Stimulated activated CD4-positive, alpha-beta T cell treated with anti-CD3 and anti-CD28 coated beads, Interleukin-4, amount 100 ng/mL, for 24 hours (primary cell): ENCODE measurements at regions not wholly inside any gene's neighbourhood (a gene's known extent, or its start where the extent isn't known, plus 50 kb on each side); places are given as distances from the start of the nearest gene placed in this dataset.

Experiments used
- DNase-seq: peaks from one replicate; pipeline ENCODE4 v3.0.0-alpha.2; 2020

DNA sequence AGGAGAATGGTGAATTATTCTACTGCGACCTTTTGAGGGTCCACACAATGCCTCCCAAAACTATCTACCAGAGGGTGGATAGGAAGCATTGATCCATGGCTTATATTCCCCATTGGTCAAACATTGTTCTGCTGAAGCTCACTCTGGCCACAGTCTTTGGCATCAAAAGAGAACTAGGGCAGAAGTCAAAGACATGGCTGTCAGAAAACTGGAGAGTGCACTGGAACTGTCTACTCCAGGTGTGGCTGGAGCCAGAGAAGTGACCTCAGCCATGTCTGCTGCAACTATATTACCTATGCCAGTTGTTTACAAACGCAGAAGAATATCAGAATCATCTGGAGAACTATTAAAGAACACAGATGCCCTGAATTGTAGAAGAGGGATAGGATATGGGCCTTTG, 238.7 kb upstream of the USP25 start:
- no peak for DNase-seq

GRCh38 chr21:15493646-15494045, 236.1 kb upstream of the USP25 start:
- no peak for DNase-seq

- DNase-seq = no peak
These were observed 235.3 kb upstream of the USP25 start for GRCh38 chr21:15494481-15494880.

GRCh38 chr21:15495965-15496364, 233.8 kb upstream of the USP25 start:
- no peak for DNase-seq

GRCh38 chr21:15496911-15497310, 232.9 kb upstream of the USP25 start:
- no peak for DNase-seq

DNA sequence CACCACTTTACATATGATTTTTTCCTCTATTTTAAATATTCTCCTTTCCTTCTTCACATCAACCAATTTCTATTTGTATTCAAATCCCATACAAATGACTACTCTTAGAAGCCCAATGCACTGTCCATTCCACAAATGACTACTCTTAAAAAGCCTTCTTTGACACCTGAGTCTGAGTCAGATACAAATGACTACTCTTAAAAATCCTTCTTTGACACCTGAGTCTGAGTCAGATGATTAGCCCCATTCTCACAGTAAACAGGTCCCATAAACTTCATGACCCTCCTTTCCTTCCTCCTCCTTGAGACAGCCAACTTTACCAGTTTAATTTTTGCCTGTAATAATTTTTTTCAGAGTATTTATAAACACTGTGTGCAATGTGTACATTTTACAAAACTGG, 231.3 kb upstream of the USP25 start:
- DNase-seq = no peak

DNA sequence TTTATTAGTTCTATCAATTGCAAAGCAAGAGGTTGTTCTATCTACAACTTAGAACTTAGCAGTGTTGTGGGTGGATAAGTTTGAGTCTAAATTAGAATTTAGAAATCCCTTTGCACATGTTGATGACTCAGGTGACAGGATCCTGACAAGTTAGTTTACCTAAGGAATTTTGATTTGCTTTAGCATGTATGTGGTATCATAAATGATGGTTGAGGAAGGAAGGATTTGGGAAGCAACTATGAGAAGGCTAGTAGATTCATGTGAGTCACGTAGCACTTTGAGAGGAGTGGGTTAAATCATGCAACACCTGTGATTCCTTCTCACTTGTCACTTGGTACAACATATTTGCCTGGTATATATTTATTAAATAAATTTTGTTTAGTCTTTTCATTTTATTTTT, 223.7 kb upstream of the USP25 start:
- no peak for DNase-seq

GRCh38 chr21:15508554-15508953, 221.2 kb upstream of the USP25 start:
- DNase-seq = no peak

DNA sequence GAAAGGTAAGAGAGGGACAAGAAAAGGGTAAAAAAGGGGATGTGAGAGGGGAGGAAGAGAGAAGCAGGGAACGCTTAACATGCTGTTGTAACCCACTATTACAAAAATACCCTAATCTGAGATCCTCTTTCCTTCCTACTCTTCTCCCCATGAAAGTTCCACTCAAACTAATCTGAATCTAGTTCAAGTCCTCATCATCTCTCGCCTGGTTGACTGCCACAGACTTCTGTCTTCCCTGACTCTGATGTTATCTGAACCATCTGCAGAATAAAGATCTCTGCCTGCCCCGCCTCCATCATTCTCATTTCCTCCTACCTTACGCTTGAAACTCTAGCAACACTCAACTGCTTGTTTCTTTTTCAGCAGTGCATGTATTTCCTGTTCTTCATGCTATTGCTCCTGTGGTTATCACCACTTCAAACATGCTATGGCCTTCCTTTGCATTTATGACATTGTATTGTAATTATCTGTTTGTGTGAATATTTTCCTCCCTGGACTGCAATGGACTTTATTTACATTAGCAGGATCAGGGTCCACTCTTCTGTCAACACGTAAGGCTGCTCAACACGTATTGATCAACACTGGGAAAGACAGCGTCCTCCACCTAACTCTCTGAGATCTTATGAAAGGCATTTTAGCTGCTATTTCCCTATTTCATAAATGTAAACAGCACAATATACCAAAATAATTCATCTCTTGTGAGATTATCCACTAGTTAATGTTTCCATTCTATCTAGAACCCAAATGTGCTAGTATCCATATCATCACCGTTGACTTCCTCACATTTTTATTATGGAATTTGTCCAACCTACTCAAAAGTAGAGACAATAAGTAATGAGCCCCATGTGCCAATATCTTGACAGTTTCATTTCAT, 215.5 kb upstream of the USP25 start:
- peak; percentile 50 for DNase-seq

DNA sequence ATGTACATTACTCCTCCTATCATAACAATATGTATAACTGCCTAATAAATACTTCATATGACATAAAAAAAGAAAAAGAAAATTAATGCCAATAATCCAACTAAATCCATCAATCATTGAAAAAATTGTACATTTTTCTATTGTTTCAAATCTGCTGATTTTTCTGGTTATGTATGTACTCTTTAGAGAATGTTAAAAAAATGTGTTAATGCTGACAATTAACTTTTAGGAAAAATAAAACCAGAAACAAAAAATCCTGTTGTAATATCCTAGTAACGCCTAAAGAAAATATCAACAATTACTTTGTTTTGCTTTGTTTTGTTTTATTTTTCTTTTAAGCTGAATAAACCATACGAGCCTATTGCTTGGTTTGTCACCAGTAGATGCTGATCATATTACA, 213.9 kb upstream of the USP25 start:
- DNase-seq = no peak

DNA sequence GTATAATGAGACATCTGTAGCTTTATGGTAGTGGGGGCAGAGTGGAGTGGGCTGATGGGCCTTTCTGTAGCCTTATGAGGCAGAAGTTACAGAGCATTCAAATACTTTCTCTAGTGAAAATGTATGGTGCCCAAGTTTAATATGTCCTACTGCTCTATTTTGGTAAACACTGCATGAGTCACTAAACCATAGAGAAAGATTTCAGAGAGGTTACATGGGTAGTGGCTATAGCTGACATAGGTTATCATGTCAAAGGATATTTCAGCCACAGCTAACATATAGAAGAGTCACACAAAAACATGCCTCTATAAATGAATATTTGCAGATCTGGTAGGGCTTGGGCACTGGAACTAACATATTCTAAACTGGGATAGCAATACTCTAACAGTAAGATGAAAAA, 212.4 kb upstream of the USP25 start:
- DNase-seq = no peak

DNA sequence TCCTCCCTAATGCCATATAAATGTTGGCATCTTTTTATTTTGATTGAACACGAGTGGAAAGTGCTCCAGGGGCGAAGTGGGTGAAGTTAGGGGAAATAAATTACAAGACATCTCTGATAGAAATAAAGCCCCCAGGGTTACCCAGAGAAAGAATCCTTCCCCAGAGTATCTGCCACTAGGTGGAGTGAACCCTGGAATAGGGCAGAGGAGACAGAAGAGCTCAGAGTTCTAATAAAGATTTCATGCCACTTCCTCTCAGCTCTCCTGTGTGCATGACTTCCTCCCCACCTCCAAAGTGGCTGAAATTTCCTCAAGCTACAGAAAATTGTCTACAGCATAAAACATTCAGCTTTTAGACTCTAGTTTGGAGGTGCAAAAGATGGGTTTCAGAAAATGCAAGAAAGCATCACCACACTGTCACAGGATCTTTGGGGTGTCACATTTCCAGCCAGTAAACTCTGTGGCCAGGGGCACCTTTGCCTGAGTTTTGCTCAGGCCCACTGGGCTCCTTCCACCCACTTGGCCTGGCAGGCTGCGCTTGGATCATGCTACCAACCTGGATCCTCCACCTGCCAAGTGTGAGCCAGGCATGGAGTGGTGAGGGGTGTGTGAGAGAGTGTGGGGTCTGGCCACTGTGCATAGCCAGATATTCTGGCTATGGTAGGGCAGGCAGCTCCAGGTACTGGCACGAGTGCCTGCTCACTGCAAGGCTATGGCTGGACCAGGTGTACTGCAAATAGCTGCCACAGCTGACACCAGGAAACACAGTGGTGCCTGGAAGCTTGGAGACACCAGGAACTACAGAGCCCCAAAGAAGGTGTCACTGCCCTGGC, 208.8 kb upstream of the USP25 start:
- no peak for DNase-seq

DNA sequence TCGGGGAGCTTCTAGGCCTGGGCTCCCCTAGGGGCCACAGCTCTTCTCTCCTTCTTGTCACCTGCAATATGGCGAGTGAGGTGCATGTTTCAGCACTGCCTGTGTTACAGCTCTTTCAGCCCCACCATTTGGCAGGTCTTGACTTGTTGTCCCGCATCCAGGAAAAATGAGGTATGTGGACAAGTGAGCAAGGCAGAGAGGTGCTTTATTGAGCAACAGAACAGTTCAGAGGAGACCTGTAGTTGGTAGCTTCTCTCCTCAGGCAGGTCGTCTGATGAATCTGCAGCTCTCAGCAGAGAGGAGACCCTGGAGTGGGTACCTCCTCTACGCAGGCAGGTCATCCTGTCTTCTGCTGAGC, 208.2 kb upstream of the USP25 start:
- DNase-seq = no peak

- DNase-seq = no peak
These were observed 207.6 kb upstream of the USP25 start for GRCh38 chr21:15522148-15522547.

GRCh38 chr21:15524855-15525254, 204.9 kb upstream of the USP25 start:
- DNase-seq = no peak

DNA sequence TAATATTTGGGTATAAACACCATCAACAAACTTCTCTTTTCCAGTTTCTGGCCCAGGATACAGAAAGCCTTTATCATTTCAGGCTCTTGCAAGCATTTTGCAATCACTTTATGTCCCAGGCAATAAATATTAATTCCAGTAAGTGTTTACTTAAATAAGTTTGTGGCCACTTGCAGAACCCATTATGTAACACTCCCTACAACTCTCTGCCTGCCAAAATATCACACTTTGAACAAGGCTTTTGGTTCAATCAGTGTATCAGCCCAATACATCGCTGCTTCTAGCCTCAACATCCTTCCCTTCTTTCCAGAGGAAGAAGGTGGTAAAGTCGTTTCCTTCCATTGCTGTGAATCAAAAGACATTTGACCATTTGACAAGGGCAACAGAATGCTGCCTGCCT, 203.0 kb upstream of the USP25 start:
- DNase-seq = no peak

DNA sequence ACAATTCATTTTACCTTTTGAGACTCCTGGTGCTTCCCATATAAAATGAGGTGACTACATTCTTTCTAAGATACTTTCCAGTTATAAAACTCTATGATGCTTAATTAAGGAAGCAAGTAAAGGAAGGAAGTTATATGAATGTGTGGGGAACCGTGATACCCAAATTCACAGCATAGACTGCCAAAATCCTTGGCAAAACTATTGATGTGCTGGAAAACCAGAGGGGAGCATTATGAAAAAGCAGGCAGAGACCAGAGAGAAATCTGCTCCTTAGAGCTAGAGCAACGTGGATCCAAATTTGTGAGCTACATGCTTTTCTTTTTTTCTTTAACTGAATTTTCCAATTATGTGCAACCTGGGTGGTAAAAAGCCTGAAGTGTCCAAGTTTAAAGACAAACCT, 201.4 kb upstream of the USP25 start:
- no peak for DNase-seq

DNA sequence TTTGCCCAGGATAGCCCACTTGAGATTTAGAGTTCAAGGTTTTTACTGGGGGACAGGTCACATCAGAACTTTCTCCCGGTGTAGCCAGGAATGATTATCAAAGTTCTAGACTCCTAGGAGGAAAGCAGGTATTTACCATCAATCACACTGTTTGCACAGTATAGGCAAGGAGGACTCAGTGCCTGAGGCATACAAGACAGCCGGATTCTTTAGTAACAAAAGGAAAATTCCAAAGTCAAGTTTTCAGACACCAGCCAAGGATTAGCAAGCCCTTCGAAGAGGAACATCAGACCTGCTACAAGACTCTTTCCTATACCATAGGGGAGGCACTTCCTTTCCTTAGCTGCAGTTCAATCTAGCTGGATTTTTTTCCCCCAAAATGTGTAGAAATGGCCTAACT, 197.8 kb upstream of the USP25 start:
- DNase-seq = no peak

DNA sequence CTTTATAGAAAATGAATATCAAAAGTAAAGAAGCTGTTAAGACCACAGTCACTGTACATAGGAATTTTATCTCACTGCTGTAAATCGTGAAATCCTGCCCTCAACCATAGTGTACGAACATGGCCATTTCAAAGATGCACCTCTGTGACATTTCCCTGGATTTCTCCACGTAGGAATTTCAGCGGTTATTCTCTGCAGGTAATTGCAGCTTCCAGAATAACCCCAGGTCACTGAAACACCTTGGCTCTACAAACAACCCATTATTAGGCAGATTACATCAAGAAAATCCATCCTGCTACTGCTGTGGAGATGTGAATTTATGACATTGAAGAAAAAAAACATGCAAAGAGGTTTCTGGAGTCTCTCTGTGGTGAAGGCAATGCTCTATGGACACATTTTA, 196.2 kb upstream of the USP25 start:
- DNase-seq = no peak

GRCh38 chr21:15534450-15534886, 195.3 kb upstream of the USP25 start:
- DNase-seq = no peak

- DNase-seq = no peak
These were observed 190.4 kb upstream of the USP25 start for GRCh38 chr21:15539376-15539775.

DNA sequence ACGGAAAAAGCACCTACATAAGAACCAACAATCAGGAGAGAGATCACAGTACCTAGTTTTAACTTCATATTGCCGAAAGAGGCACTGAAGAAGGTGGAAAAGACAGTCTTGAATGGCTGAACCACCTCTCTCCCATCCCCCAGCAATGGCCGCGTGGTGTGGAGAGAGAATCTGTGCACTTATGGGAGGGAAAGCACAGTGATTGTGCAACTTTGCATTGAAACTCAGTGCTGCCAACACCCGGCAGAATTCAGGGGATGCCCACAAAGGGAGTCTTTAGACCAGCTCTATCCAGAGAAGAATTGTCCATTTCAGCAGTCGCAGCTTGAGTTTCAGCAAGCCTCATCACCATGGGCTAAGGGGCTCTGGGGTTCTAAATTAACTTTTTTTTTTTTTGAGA, 186.3 kb upstream of the USP25 start:
- DNase-seq = no peak

- DNase-seq = no peak
These were observed 180.1 kb upstream of the USP25 start for GRCh38 chr21:15549671-15550070.

GRCh38 chr21:15552914-15553494, 176.8 kb upstream of the USP25 start:
- DNase-seq = no peak
